ENCODE measurements at regions not wholly inside any gene's neighbourhood (a gene's known extent, or its start where the extent isn't known, plus 50 kb on each side); places are given as distances from the start of the nearest gene placed in this dataset.

DNA sequence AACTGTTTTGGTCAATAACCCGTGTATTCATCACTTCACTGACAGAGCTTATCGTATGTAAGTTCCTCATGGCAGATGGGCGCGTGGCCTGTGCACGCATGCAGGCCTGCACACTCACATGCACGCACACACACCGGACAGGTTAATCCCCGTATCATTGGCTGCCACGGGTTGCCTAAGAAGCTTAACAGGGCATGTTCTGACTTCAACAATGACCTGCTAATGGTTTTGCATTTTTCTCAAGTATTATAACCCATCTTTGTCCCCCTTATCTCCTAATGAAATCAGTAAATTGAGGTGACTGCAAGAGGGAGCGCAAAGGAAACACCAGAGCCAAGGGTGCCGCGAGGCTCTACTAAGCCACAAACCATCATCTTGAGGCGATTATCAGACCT lies 399.0 kb upstream of the ID2 start:
- no peak overlapping the region for H2AFZ ChIP-seq (ENCODE audit: insufficient read depth, low read length, poor library complexity)
- no peak overlapping the region for H2AK5ac ChIP-seq (ENCODE audit: low read length)
- no peak overlapping the region for H3K23ac ChIP-seq (ENCODE audit: low read length)
- H3K9ac ChIP-seq (ENCODE audit: low read length) = no peak overlapping the region
- H2BK12ac ChIP-seq (ENCODE audit: low read length) = no peak overlapping the region
- H4K91ac ChIP-seq (ENCODE audit: low read depth, low read length) = no peak overlapping the region
- no peaks in the 10 kb centered on the region for H3K79me2 ChIP-seq (ENCODE audit: control insufficient read depth, insufficient read depth, low read length, poor library complexity)
- H3K18ac ChIP-seq (ENCODE audit: low read length) = no peak overlapping the region
- no peak overlapping the region for H4K12ac ChIP-seq (ENCODE audit: low read depth, low read length)
- no CpG with 5 or more reads among the region's 13 CpGs for WGBS (ENCODE audit: extremely low coverage, insufficient coverage, insufficient read length)
- H2BK5ac ChIP-seq (ENCODE audit: low read depth, low read length, poor library complexity) = no peak overlapping the region
- no peak overlapping the region for H3K27ac ChIP-seq (ENCODE audit: low read depth, low read length)
- H3K9me3 ChIP-seq (ENCODE audit: insufficient read depth, low read depth, low read length) = no peaks in the 10 kb centered on the region
- H3K4me3 ChIP-seq (ENCODE audit: low read depth, low read length) = no peak overlapping the region
- no peak for DNase-seq
- H3K4ac ChIP-seq (ENCODE audit: low read depth, low read length) = no peak overlapping the region
- H3K79me1 ChIP-seq (ENCODE audit: low read length) = no peaks in the 10 kb centered on the region
- H3K4me1 ChIP-seq (ENCODE audit: control insufficient read depth in 1 of 2, insufficient read depth in 2 of 2, low read length in 2 of 2) = no peaks in the 10 kb centered on the region
- H3K14ac ChIP-seq (ENCODE audit: low read length) = no peak overlapping the region
- no peak overlapping the region for H4K8ac ChIP-seq (ENCODE audit: low read depth, low read length)
- no peak overlapping the region for H2BK120ac ChIP-seq (ENCODE audit: insufficient read depth, low read length, poor library complexity)
- H3K4me2 ChIP-seq (ENCODE audit: low read length) = no peak overlapping the region
- no peaks in the 10 kb centered on the region for H3K36me3 ChIP-seq (ENCODE audit: control insufficient read depth in 1 of 2, insufficient read depth in 2 of 2, low read length in 2 of 2)
- no peaks in the 10 kb centered on the region for H3K27me3 ChIP-seq (ENCODE audit: insufficient read depth, low read length)

DNA sequence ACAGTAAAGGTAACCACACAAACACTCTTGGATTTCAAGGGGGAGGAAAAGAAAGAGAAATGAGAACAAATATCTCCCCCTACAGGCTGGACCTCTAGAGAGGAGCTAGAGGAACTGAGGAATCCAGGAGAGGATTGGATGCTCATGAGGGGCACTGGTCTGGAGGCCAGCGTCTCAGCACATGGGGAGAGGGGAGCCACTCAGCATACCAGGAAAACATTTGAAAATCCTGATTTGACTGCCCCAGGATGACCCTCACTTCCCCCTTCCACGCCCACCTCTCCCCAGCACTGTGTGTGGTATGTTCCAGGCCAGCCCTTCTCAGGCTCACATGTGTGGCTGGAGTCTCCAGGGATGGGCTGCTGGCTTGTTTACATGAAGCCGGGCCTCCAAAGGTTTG lies 396.8 kb upstream of the ID2 start:
- Histone ChIP-seq H2BK12ac (ENCODE audit: low read length) (no peak overlapping the region), H2AFZ (ENCODE audit: insufficient read depth, low read length, poor library complexity) (no peak overlapping the region), H2AK5ac (ENCODE audit: low read length) (no peak overlapping the region), H3K18ac (ENCODE audit: low read length) (no peak overlapping the region), H3K27me3 (ENCODE audit: insufficient read depth, low read length) (no peaks in the 10 kb centered on the region), H2BK120ac (ENCODE audit: insufficient read depth, low read length, poor library complexity) (no peak overlapping the region), H3K4me2 (ENCODE audit: low read length) (no peak overlapping the region), H3K4ac (ENCODE audit: low read depth, low read length) (no peak overlapping the region), H2BK5ac (ENCODE audit: low read depth, low read length, poor library complexity) (no peak overlapping the region), H4K91ac (ENCODE audit: low read depth, low read length) (no peak overlapping the region), H3K23ac (ENCODE audit: low read length) (no peak overlapping the region), H3K4me3 (ENCODE audit: low read depth, low read length) (no peak overlapping the region), H4K12ac (ENCODE audit: low read depth, low read length) (no peak overlapping the region), H3K79me1 (ENCODE audit: low read length) (no peaks in the 10 kb centered on the region), H3K4me1 (ENCODE audit: control insufficient read depth in 1 of 2, insufficient read depth in 2 of 2, low read length in 2 of 2) (no peaks in the 10 kb centered on the region), H3K14ac (ENCODE audit: low read length) (no peak overlapping the region), H3K36me3 (ENCODE audit: control insufficient read depth in 1 of 2, insufficient read depth in 2 of 2, low read length in 2 of 2) (no peaks in the 10 kb centered on the region), H3K9me3 (ENCODE audit: insufficient read depth, low read depth, low read length) (no peaks in the 10 kb centered on the region), H3K79me2 (ENCODE audit: control insufficient read depth, insufficient read depth, low read length, poor library complexity) (no peaks in the 10 kb centered on the region), H3K9ac (ENCODE audit: low read length) (no peak overlapping the region), H4K8ac (ENCODE audit: low read depth, low read length) (no peak overlapping the region), H3K27ac (ENCODE audit: low read depth, low read length) (no peak overlapping the region)
- DNase-seq = peak in 1 of 2 donors; percentile 9
- WGBS (ENCODE audit: extremely low coverage, insufficient coverage, insufficient read length) = no CpG with 5 or more reads among the region's 3 CpGs

DNA sequence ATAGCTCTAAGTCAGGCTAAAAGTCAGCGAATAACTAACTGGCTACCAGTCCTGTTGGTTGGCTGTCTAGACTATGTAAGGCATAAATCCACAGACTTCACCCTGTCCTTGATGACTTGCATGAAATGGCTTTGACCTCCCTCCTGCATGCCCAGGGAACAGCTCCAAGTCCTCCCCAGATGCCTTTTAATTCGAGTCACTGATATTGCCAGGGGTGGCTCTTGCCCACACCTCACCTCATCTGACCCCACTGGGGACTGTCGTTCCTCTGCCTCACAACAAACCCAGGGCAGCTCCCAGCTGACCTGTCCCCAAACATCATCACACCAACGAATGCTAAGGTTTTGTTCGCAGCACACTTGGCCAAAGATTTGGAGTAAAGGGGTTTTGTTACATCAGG lies 396.0 kb upstream of the ID2 start:
- H3K4me2 ChIP-seq (ENCODE audit: low read length) = no peak overlapping the region
- H3K79me1 ChIP-seq (ENCODE audit: low read length) = no peaks in the 10 kb centered on the region
- H3K18ac ChIP-seq (ENCODE audit: low read length) = no peak overlapping the region
- H3K23ac ChIP-seq (ENCODE audit: low read length) = no peak overlapping the region
- H2AFZ ChIP-seq (ENCODE audit: insufficient read depth, low read length, poor library complexity) = no peak overlapping the region
- no peak overlapping the region for H3K27ac ChIP-seq (ENCODE audit: low read depth, low read length)
- WGBS (ENCODE audit: extremely low coverage, insufficient coverage, insufficient read length) = no CpG with 5 or more reads among the region's 5 CpGs
- no peak overlapping the region for H3K9ac ChIP-seq (ENCODE audit: low read length)
- no peak for DNase-seq
- no peaks in the 10 kb centered on the region for H3K9me3 ChIP-seq (ENCODE audit: insufficient read depth, low read depth, low read length)
- H2AK5ac ChIP-seq (ENCODE audit: low read length) = no peak overlapping the region
- H2BK5ac ChIP-seq (ENCODE audit: low read depth, low read length, poor library complexity) = no peak overlapping the region
- no peak overlapping the region for H3K4ac ChIP-seq (ENCODE audit: low read depth, low read length)
- H2BK120ac ChIP-seq (ENCODE audit: insufficient read depth, low read length, poor library complexity) = no peak overlapping the region
- no peak overlapping the region for H3K14ac ChIP-seq (ENCODE audit: low read length)
- H2BK12ac ChIP-seq (ENCODE audit: low read length) = no peak overlapping the region
- H3K4me1 ChIP-seq (ENCODE audit: control insufficient read depth in 1 of 2, insufficient read depth in 2 of 2, low read length in 2 of 2) = no peaks in the 10 kb centered on the region
- no peak overlapping the region for H4K12ac ChIP-seq (ENCODE audit: low read depth, low read length)
- no peaks in the 10 kb centered on the region for H3K79me2 ChIP-seq (ENCODE audit: control insufficient read depth, insufficient read depth, low read length, poor library complexity)
- no peaks in the 10 kb centered on the region for H3K27me3 ChIP-seq (ENCODE audit: insufficient read depth, low read length)
- H3K4me3 ChIP-seq (ENCODE audit: low read depth, low read length) = no peak overlapping the region
- no peak overlapping the region for H4K8ac ChIP-seq (ENCODE audit: low read depth, low read length)
- H4K91ac ChIP-seq (ENCODE audit: low read depth, low read length) = no peak overlapping the region
- no peaks in the 10 kb centered on the region for H3K36me3 ChIP-seq (ENCODE audit: control insufficient read depth in 1 of 2, insufficient read depth in 2 of 2, low read length in 2 of 2)

DNA sequence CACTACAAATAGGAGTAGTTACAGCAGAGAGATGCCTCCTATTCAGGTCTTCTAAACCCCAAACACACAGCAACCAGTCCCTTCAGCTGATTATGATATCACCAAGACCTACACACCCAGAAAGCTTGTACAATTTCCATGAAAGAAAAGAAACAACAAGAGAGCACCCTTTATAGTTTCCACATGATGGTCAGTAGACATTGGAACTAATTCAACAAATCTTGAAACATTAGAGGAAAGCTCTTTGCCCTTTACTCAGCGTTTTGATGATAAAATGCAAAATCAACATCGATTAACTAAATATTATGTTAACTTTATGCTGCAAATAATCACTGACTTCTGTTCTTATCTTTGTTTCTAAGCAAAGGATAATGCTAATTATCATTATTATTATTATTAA lies 393.6 kb upstream of the ID2 start:
- Histone ChIP-seq H3K4ac (ENCODE audit: low read depth, low read length) (no peak overlapping the region), H3K79me2 (ENCODE audit: control insufficient read depth, insufficient read depth, low read length, poor library complexity) (no peaks in the 10 kb centered on the region), H2AFZ (ENCODE audit: insufficient read depth, low read length, poor library complexity) (no peak overlapping the region), H3K36me3 (ENCODE audit: control insufficient read depth in 1 of 2, insufficient read depth in 2 of 2, low read length in 2 of 2) (no peaks in the 10 kb centered on the region), H3K4me2 (ENCODE audit: low read length) (no peak overlapping the region), H3K18ac (ENCODE audit: low read length) (no peak overlapping the region), H3K4me1 (ENCODE audit: control insufficient read depth in 1 of 2, insufficient read depth in 2 of 2, low read length in 2 of 2) (no peaks in the 10 kb centered on the region), H2BK120ac (ENCODE audit: insufficient read depth, low read length, poor library complexity) (no peak overlapping the region), H3K23ac (ENCODE audit: low read length) (no peak overlapping the region), H3K4me3 (ENCODE audit: low read depth, low read length) (no peak overlapping the region), H4K8ac (ENCODE audit: low read depth, low read length) (no peak overlapping the region), H2AK5ac (ENCODE audit: low read length) (no peak overlapping the region), H2BK12ac (ENCODE audit: low read length) (no peak overlapping the region), H3K9me3 (ENCODE audit: insufficient read depth, low read depth, low read length) (no peaks in the 10 kb centered on the region), H3K14ac (ENCODE audit: low read length) (no peak overlapping the region), H3K27me3 (ENCODE audit: insufficient read depth, low read length) (no peaks in the 10 kb centered on the region), H3K27ac (ENCODE audit: low read depth, low read length) (no peak overlapping the region), H2BK5ac (ENCODE audit: low read depth, low read length, poor library complexity) (no peak overlapping the region), H4K91ac (ENCODE audit: low read depth, low read length) (no peak overlapping the region), H3K79me1 (ENCODE audit: low read length) (no peaks in the 10 kb centered on the region), H4K12ac (ENCODE audit: low read depth, low read length) (no peak overlapping the region), H3K9ac (ENCODE audit: low read length) (no peak overlapping the region)
- DNase-seq = no peak
- WGBS (ENCODE audit: extremely low coverage, insufficient coverage, insufficient read length) = no CpG with 5 or more reads among the region's 2 CpGs

All from trophoblast cell (in vitro differentiated cells and primary cell).